IMR-90 (cell line): ENCODE measurements at regions not wholly inside any gene's neighbourhood (a gene's known extent, or its start where the extent isn't known, plus 50 kb on each side); places are given as distances from the start of the nearest gene placed in this dataset.

ENCODE experiments used
- ATAC-seq: fragments of 200-7000 bp; cut with Tn5 transposase; 2 replicates; pipeline ENCODE4 v1.9.1; 2020; ENCODE audit warnings: low read depth, mild to moderate bottlenecking, moderate library complexity
- BruUV-seq: library from RNA; stranded (reverse); fragments of 400-500 nt; replicated peaks from 2 replicates; lab custom pipeline; 2021; lab: Mats Ljungman, UMichigan
- CTCF ChIA-PET: fragments of 300-600 bp; formaldehyde crosslinking; extraction: SDS; loops from one replicate; lab custom pipeline; 2021; ENCODE audit warnings: antibody characterized with exemption; lab: Yijun Ruan, JAX
- POLR2A ChIA-PET: fragments of 300-600 bp; sonication (Branson Sonifier 250); formaldehyde crosslinking; loops from one replicate; lab custom pipeline; 2022; ENCODE audit warnings: antibody characterized with exemption; ENCODE audit not compliant: unreplicated experiment; lab: Charles Lee
- DNase-seq: peaks from one replicate; pipeline ENCODE4 v3.0.0; 2013
- H2AFZ ChIP-seq: replicated peaks from 2 replicates; pipeline ENCODE3; 2013; ENCODE audit warnings: low read length, mild to moderate bottlenecking; ENCODE audit not compliant: poor library complexity
- H2AK5ac ChIP-seq: 2 replicates; pipeline ENCODE4 v1.6.1; 2013; ENCODE audit warnings: low read depth, low read length, inconsistent platforms
- H2AK9ac ChIP-seq: replicated peaks from 2 replicates; pipeline ENCODE3; 2013; ENCODE audit warnings: mild to moderate bottlenecking, low read depth, low read length, moderate library complexity; ENCODE audit not compliant: poor library complexity
- H2BK120ac ChIP-seq: 2 replicates; pipeline ENCODE4 v1.6.1; 2013; ENCODE audit warnings: low read depth, low read length, inconsistent platforms
- H2BK15ac ChIP-seq: 3 replicates; pipeline ENCODE4 v1.6.1; 2013; ENCODE audit warnings: low read depth, low read length, inconsistent platforms
- H2BK20ac ChIP-seq: 2 replicates; pipeline ENCODE4 v1.6.1; 2013; ENCODE audit warnings: low read depth, mild to moderate bottlenecking, inconsistent platforms, low read length, moderate library complexity
- H2BK5ac ChIP-seq: 2 replicates; pipeline ENCODE4 v1.6.1; 2013; ENCODE audit warnings: mild to moderate bottlenecking, low read depth, low read length, inconsistent platforms; ENCODE audit not compliant: poor library complexity, severe bottlenecking
- H3K14ac ChIP-seq: replicated peaks from 2 replicates; pipeline ENCODE4 v1.6.1; 2013; ENCODE audit warnings: low read depth, low read length, inconsistent platforms
- H3K18ac ChIP-seq: 2 replicates; pipeline ENCODE4 v1.6.1; 2013; ENCODE audit warnings: low read depth, low read length, control low read depth
- H3K23ac ChIP-seq: 2 replicates; pipeline ENCODE4 v1.6.1; 2013; ENCODE audit warnings: low read depth, low read length, inconsistent platforms
- H3K27ac ChIP-seq: 2 replicates; pipeline ENCODE4 v1.5.1; 2013; ENCODE audit warnings: mild to moderate bottlenecking, control low read depth, low read length; ENCODE audit not compliant: insufficient read depth
- H3K27me3 ChIP-seq: 2 replicates; pipeline ENCODE4 v1.6.1; 2013; ENCODE audit warnings: low read length; ENCODE audit not compliant: control insufficient read depth, insufficient read depth
- H3K36me3 ChIP-seq: 2 replicates; pipeline ENCODE4 v1.6.1; 2013; ENCODE audit warnings: low read length, mixed read lengths; ENCODE audit not compliant: control insufficient read depth, insufficient read depth
- H3K4ac ChIP-seq: 2 replicates; pipeline ENCODE4 v1.6.1; 2013; ENCODE audit warnings: low read depth, low read length, inconsistent platforms
- H3K4me1 ChIP-seq: 2 replicates; pipeline ENCODE4 v1.6.1; 2013; ENCODE audit warnings: low read length, mixed read lengths; ENCODE audit not compliant: control insufficient read depth, insufficient read depth
- H3K4me2 ChIP-seq: 2 replicates; pipeline ENCODE4 v1.6.1; 2013; ENCODE audit warnings: low read depth, mild to moderate bottlenecking, control low read depth, low read length, moderate library complexity
- H3K4me3 ChIP-seq: 2 replicates; pipeline ENCODE4 v1.5.1; 2013; ENCODE audit warnings: low read depth, mild to moderate bottlenecking, control low read depth, low read length, moderate library complexity; ENCODE audit not compliant: insufficient read depth
- H3K56ac ChIP-seq: 2 replicates; pipeline ENCODE4 v1.6.1; 2013; ENCODE audit warnings: low read length, inconsistent platforms; ENCODE audit not compliant: insufficient read depth; ENCODE audit errors: extremely low read depth
- H3K79me1 ChIP-seq, 2 experiments: 2 replicates each; pipeline ENCODE4 v1.6.1; 2013; ENCODE audit warnings: low read length in 2 of 2, inconsistent platforms in 1 of 2, low read depth in 1 of 2
- H3K9ac ChIP-seq: 2 replicates; pipeline ENCODE4 v1.6.1; 2013; ENCODE audit warnings: low read depth, low read length, control low read depth
- H3K9me1 ChIP-seq: 2 replicates; pipeline ENCODE4 v1.6.1; 2013; ENCODE audit warnings: low read length, inconsistent platforms; ENCODE audit not compliant: insufficient read depth
- H3K9me3 ChIP-seq: 2 replicates; pipeline ENCODE4 v1.6.1; 2013; ENCODE audit warnings: low read length; ENCODE audit not compliant: control insufficient read depth, insufficient read depth
- H4K20me1 ChIP-seq: 2 replicates; pipeline ENCODE4 v1.6.1; 2013; ENCODE audit warnings: low read length, inconsistent platforms; ENCODE audit not compliant: insufficient read depth
- H4K5ac ChIP-seq: 2 replicates; pipeline ENCODE4 v1.6.1; 2013; ENCODE audit warnings: mild to moderate bottlenecking, low read depth, low read length, control low read depth
- H4K8ac ChIP-seq, 2 experiments: 2 replicates each; pipeline ENCODE4 v1.6.1; 2013; ENCODE audit warnings: low read depth in 2 of 2, low read length in 2 of 2, control low read depth in 1 of 2, inconsistent platforms in 1 of 2
- H4K91ac ChIP-seq: 2 replicates; pipeline ENCODE4 v1.6.1; 2013; ENCODE audit warnings: low read depth, low read length, inconsistent platforms; ENCODE audit not compliant: insufficient read depth
- CHD1 ChIP-seq: IDR thresholded peaks from 2 replicates; pipeline ENCODE4 v1.6.1; 2012; ENCODE audit warnings: low read depth, low read length, improper control_type of control experiment
- FOS ChIP-seq: fragments of 150-350 bp; IDR thresholded peaks from 2 replicates; pipeline ENCODE4 v1.6.1; 2016; ENCODE audit warnings: low read depth, low read length
- MAFK ChIP-seq: IDR thresholded peaks from 2 replicates; pipeline ENCODE4 v1.6.1; 2012; ENCODE audit warnings: low read depth, low read length, improper control_type of control experiment
- MAZ ChIP-seq: IDR thresholded peaks from 2 replicates; pipeline ENCODE4 v1.6.1; 2012; ENCODE audit warnings: low read depth, mild to moderate bottlenecking, low read length, improper control_type of control experiment, moderate library complexity, borderline replicate concordance
- MXI1 ChIP-seq: IDR thresholded peaks from 2 replicates; pipeline ENCODE4 v1.6.1; 2012; ENCODE audit warnings: low read depth, mild to moderate bottlenecking, low read length, moderate library complexity, borderline replicate concordance
- NFE2L2 ChIP-seq: fragments of 150-350 bp; IDR thresholded peaks from 2 replicates; pipeline ENCODE4 v1.6.1; 2016; ENCODE audit warnings: low read depth, mild to moderate bottlenecking, low read length
- POLR2A ChIP-seq: IDR thresholded peaks from 2 replicates; pipeline ENCODE4 v1.6.1; 2012; ENCODE audit warnings: mild to moderate bottlenecking, low read depth, low read length
- RAD21 ChIP-seq: IDR thresholded peaks from 2 replicates; pipeline ENCODE4 v1.6.1; 2012; ENCODE audit warnings: low read length, improper control_type of control experiment
- RCOR1 ChIP-seq: IDR thresholded peaks from 2 replicates; pipeline ENCODE4 v1.6.1; 2012; ENCODE audit warnings: mild to moderate bottlenecking, low read length, improper control_type of control experiment; ENCODE audit not compliant: insufficient replicate concordance
- RFX5 ChIP-seq: IDR thresholded peaks from 2 replicates; pipeline ENCODE4 v1.8.0; 2012; ENCODE audit warnings: low read depth, mild to moderate bottlenecking, low read length, moderate library complexity
- SMC3 ChIP-seq: fragments of 150-350 bp; IDR thresholded peaks from 2 replicates; pipeline ENCODE4 v1.6.1; 2016; ENCODE audit warnings: low read depth, mild to moderate bottlenecking, antibody characterized with exemption, low read length, moderate library complexity
- WGBS, 2 experiments: methylation state at CpG; one replicate each; pipeline versions ENCODE4 v1.1.5 to v1.1.7; 2013; ENCODE audit warnings: missing lambda C conversion rate in 2 of 2; ENCODE audit not compliant: insufficient read length in 1 of 2; ENCODE audit errors: extremely low coverage in 2 of 2; 5-methylcytosine and 5-hydroxymethylcytosine counted together
- dilution Hi-C: fragments of 300-500 bp; cut with HindIII; formaldehyde crosslinking; loops from one replicate; pipeline ENCODE4 v1.14.3; 2018; ENCODE audit warnings: low sequenced_read_pairs; ENCODE audit not compliant: unreplicated experiment
- in situ Hi-C: fragments of 300-500 bp; cut with MboI; formaldehyde crosslinking; loops from 3 replicates; pipeline ENCODE4 v1.14.3; 2019; ENCODE audit warnings: low sequenced_read_pairs, inconsistent platforms, mixed read lengths
- intact Hi-C: fragments of 100-400 bp; cut with micrococcal nuclease; formaldehyde crosslinking; loops from 2 replicates; pipeline ENCODE4 v1.10.0; 2022
- TF ChIP-seq, protein P1 (sequence below): fragments of 150-350 bp; IDR thresholded peaks from 2 replicates; pipeline ENCODE4 v1.6.1; 2016; ENCODE audit warnings: low read depth, mild to moderate bottlenecking, low read length, moderate library complexity, borderline replicate concordance
- TF ChIP-seq, protein P2 (sequence below): conservative IDR thresholded peaks from 2 replicates; pipeline ENCODE4 v1.5.1; 2012; ENCODE audit warnings: mild to moderate bottlenecking, low read depth, low read length, improper control_type of control experiment
- TF ChIP-seq, protein P3 (sequence below): fragments of 150-350 bp; IDR thresholded peaks from 2 replicates; pipeline ENCODE4 v1.6.1; 2017; ENCODE audit warnings: mild to moderate bottlenecking, antibody characterized with exemption, low read length, low read depth

DNA sequence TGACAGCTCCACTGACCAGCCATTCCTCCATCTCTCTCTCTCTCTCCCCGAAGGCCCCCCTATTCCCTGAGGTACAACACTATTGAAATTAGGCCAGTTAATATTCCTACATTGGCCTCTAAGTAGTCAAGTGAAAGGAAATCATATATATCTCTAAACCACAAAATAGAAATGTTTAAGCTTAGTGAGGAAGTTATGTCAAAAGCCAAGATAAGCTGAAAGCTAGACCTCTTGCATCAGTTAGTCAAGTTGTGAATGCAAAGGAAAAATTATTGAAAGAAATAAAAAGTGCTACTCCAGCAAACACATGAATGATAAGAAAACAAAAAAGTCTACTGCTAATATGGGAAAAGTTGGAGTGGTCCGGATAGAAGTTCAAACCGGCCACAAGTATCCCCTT is 301.3 kb upstream of the RBMS1 start:
- no peak overlapping the region for H3K9ac ChIP-seq
- no peak overlapping the region for H2AK9ac ChIP-seq
- H3K9me3 ChIP-seq = no peaks in the 10 kb centered on the region
- H3K4me2 ChIP-seq = no peak overlapping the region
- ChIA-PET CTCF (no interaction called here), POLR2A (no interaction called here)
- no peak overlapping the region for H4K5ac ChIP-seq
- WGBS, 2 experiments = no CpG with 5 or more reads among the region's 3 CpGs
- no peak overlapping the region for H3K56ac ChIP-seq
- H2BK120ac ChIP-seq = no peak overlapping the region
- no peak overlapping the region for H3K4ac ChIP-seq
- no peak for ATAC-seq
- no peak overlapping the region for H2AFZ ChIP-seq
- H3K9me1 ChIP-seq = no peaks in the 10 kb centered on the region
- H4K8ac ChIP-seq = no peak overlapping the region
- no peak for DNase-seq
- H3K36me3 ChIP-seq = no peaks in the 10 kb centered on the region
- H2BK20ac ChIP-seq = no peak overlapping the region
- no peaks in the 10 kb centered on the region; the same call in 1 of the 2 replicates for H3K27me3 ChIP-seq
- H4K91ac ChIP-seq = no peak overlapping the region
- no peak overlapping the region for H3K18ac ChIP-seq
- no TSS peak for BruUV-seq
- in situ Hi-C loops (no loop called here), dilution Hi-C loops (no loop called here), intact Hi-C loops (loop anchor here (5.0 kb wide), 1 partner anchor 32 kb away; no protein-coding TSS in a partner anchor)
- no peak overlapping the region for H3K23ac ChIP-seq
- H2BK15ac ChIP-seq = no peak overlapping the region
- no peak overlapping the region for H3K14ac ChIP-seq
- no peak overlapping the region for H2BK5ac ChIP-seq
- no peaks in the 10 kb centered on the region for H3K4me1 ChIP-seq
- no peaks in the 10 kb centered on the region for H3K79me1 ChIP-seq
- TF ChIP-seq SMC3 (no peak), MAZ (no peak), RCOR1 (no peak), POLR2A (no peak), MXI1 (no peak), NFE2L2 (no peak), CHD1 (no peak), RAD21 (no peak), MAFK (no peak), RFX5 (no peak), FOS (no peak)
- TF ChIP-seq, protein P1, sequence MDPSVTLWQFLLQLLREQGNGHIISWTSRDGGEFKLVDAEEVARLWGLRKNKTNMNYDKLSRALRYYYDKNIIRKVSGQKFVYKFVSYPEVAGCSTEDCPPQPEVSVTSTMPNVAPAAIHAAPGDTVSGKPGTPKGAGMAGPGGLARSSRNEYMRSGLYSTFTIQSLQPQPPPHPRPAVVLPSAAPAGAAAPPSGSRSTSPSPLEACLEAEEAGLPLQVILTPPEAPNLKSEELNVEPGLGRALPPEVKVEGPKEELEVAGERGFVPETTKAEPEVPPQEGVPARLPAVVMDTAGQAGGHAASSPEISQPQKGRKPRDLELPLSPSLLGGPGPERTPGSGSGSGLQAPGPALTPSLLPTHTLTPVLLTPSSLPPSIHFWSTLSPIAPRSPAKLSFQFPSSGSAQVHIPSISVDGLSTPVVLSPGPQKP = no peak
- TF ChIP-seq, protein P2, sequence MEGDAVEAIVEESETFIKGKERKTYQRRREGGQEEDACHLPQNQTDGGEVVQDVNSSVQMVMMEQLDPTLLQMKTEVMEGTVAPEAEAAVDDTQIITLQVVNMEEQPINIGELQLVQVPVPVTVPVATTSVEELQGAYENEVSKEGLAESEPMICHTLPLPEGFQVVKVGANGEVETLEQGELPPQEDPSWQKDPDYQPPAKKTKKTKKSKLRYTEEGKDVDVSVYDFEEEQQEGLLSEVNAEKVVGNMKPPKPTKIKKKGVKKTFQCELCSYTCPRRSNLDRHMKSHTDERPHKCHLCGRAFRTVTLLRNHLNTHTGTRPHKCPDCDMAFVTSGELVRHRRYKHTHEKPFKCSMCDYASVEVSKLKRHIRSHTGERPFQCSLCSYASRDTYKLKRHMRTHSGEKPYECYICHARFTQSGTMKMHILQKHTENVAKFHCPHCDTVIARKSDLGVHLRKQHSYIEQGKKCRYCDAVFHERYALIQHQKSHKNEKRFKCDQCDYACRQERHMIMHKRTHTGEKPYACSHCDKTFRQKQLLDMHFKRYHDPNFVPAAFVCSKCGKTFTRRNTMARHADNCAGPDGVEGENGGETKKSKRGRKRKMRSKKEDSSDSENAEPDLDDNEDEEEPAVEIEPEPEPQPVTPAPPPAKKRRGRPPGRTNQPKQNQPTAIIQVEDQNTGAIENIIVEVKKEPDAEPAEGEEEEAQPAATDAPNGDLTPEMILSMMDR = no peak
- TF ChIP-seq, protein P3, sequence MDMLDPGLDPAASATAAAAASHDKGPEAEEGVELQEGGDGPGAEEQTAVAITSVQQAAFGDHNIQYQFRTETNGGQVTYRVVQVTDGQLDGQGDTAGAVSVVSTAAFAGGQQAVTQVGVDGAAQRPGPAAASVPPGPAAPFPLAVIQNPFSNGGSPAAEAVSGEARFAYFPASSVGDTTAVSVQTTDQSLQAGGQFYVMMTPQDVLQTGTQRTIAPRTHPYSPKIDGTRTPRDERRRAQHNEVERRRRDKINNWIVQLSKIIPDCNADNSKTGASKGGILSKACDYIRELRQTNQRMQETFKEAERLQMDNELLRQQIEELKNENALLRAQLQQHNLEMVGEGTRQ = no peak
- no peak overlapping the region for H2AK5ac ChIP-seq
- no peak overlapping the region for H3K4me3 ChIP-seq
- no peaks in the 10 kb centered on the region for H4K20me1 ChIP-seq
- no peak overlapping the region for H3K27ac ChIP-seq
